ENCODE measurements at regions not wholly inside any gene's neighbourhood (a gene's known extent, or its start where the extent isn't known, plus 50 kb on each side); places are given as distances from the start of the nearest gene placed in this dataset.
"Not testable (repeated sequence)": the region's sequence is repeated elsewhere in the genome, so short reads cannot be mapped to it uniquely, and the experiment has no call there.

DNA sequence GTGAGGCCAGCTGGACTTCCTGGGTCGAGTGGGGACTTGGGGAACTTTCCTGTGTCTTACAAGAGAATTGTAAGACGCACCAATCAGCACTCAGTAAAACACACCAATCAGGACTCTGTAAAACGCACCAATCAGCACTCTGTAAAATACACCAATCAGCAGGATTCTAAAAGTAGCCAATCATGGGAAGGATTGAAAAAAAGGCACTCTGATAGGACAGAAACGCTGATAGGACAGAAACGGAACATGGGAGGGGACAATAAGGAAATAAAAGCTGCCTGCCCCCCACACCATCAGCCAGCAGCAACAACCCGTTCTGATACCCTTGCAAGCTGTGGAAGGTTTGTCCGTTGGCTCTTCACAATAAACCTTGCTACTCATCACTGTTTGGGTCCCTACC is 73.1 kb upstream of the SGCG start:
- Histone ChIP-seq H3K4me3 (no peak overlapping the region), H3K9me3 (no peaks in the 10 kb centered on the region), H3K36me3 (no peaks in the 10 kb centered on the region), H3K27me3 (no peaks in the 10 kb centered on the region), H3K4me1 (no peaks in the 10 kb centered on the region), H3K27ac (no peak overlapping the region)
- intact Hi-C loops (cut with DNase I; ENCODE audit: low total_unique reads) (no loop called here), in situ Hi-C loops (cut with MboI; ENCODE audit: low sequenced_read_pairs in 4 of 4) (no loop called here)
- DNase-seq (no peak), ATAC-seq (no peak)
- TF ChIP-seq POLR2A (IDR thresholded peaks at IDR 0.05): no peak
- TF ChIP-seq, protein P1, sequence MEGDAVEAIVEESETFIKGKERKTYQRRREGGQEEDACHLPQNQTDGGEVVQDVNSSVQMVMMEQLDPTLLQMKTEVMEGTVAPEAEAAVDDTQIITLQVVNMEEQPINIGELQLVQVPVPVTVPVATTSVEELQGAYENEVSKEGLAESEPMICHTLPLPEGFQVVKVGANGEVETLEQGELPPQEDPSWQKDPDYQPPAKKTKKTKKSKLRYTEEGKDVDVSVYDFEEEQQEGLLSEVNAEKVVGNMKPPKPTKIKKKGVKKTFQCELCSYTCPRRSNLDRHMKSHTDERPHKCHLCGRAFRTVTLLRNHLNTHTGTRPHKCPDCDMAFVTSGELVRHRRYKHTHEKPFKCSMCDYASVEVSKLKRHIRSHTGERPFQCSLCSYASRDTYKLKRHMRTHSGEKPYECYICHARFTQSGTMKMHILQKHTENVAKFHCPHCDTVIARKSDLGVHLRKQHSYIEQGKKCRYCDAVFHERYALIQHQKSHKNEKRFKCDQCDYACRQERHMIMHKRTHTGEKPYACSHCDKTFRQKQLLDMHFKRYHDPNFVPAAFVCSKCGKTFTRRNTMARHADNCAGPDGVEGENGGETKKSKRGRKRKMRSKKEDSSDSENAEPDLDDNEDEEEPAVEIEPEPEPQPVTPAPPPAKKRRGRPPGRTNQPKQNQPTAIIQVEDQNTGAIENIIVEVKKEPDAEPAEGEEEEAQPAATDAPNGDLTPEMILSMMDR (IDR thresholded peaks at IDR 0.05 in 4 of 5, conservative IDR thresholded peaks at IDR 0.05 in 1 of 5): no peak

DNA sequence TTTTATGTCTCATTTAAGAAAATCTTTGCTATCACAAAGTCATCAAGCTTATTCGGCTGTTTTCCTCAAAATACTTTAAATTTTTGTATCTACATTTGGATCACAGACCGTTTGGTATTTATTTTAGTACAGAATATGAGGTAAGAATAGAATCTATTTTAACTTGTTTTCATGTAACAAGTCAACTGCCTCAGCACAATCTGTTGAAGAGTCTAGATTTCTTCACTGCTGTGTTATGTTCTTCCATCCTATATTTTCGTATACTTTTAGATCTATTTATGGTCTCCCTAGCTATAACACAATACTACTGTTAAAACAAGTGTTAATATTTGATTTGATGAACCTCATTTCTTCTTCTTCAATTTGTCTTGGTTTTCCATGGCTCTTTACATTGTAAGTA is 61.6 kb upstream of the SGCG start:
- Histone ChIP-seq H3K9me3 (no peaks in the 10 kb centered on the region), H3K4me3 (no peak overlapping the region), H3K4me1 (no peaks in the 10 kb centered on the region), H3K27me3 (no peaks in the 10 kb centered on the region), H3K27ac (no peak overlapping the region), H3K36me3 (no peaks in the 10 kb centered on the region)
- ATAC-seq (no peak), DNase-seq (no peak)
- no peak for TF ChIP-seq POLR2A (IDR thresholded peaks at IDR 0.05)
- TF ChIP-seq, protein P1 (IDR thresholded peaks at IDR 0.05 in 4 of 5, conservative IDR thresholded peaks at IDR 0.05 in 1 of 5): no peak
- intact Hi-C loops (cut with DNase I; ENCODE audit: low total_unique reads) (no loop called here), in situ Hi-C loops (cut with MboI; ENCODE audit: low sequenced_read_pairs in 4 of 4) (no loop called here)

DNA sequence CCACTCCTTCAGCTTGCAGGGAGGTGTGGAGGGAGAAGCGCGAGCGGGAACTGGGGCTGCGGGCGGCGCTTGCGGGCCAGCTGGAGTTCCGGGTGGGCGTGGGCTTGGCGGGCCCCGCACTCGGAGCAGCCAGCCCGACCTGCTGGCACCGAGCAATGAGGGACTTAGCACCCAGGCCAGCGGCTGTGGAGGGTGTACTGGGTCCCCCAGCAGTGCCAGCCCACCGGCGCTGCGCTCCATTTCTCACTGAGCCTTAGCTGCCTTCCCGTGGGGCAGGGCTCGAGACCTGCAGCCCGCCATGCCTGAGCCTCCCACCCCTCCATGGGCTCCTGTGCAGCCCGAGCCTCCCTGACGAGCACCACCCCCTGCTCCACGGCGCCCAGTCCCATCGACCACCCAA is 53.2 kb upstream of the SGCG start:
- H3K9me3 ChIP-seq, H3K4me1 ChIP-seq, DNase-seq: not testable (repeated sequence)

DNA sequence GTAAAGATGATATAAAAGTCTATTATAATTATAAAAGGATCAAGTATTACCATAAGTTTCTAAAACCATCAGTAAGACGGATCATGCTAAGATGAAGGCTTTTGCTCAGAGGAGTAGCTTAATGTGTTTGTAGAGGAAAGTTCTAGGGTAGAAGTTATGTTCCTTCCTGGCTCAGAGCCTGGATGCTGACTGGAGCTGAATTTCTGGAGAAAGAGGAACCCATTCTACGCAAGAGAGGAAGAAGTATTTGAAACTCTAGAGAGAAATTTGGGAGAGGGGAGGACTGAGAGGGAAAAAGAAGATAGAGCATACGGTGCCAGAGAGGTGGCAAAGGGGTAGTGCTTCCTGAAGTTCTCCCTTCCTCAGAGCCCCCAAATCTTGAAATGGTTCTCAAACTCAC is 51.4 kb upstream of the SGCG start:
- H3K36me3 ChIP-seq: no peaks in the 10 kb centered on the region
- no peak overlapping the region for H3K27ac ChIP-seq
- H3K9me3 ChIP-seq: no peaks in the 10 kb centered on the region
- H3K4me1 ChIP-seq: no peaks in the 10 kb centered on the region
- H3K4me3 ChIP-seq: no peak overlapping the region
- in situ Hi-C loops (cut with MboI; ENCODE audit: low sequenced_read_pairs in 4 of 4) (no loop called here), intact Hi-C loops (cut with DNase I; ENCODE audit: low total_unique reads) (no loop called here)
- DNase-seq: no peak
- no peak for ATAC-seq
- H3K27me3 ChIP-seq: no peaks in the 10 kb centered on the region
- TF ChIP-seq, protein P1 (IDR thresholded peaks at IDR 0.05 in 4 of 5, conservative IDR thresholded peaks at IDR 0.05 in 1 of 5): no peak
- TF ChIP-seq POLR2A (IDR thresholded peaks at IDR 0.05): no peak

More for the DNA sequence above, 53.2 kb upstream of the SGCG start:
- H3K4me3 ChIP-seq; ATAC-seq; H3K36me3 ChIP-seq; H3K27ac ChIP-seq; H3K27me3 ChIP-seq; intact Hi-C loops (cut with DNase I; ENCODE audit: low total_unique reads); in situ Hi-C loops (cut with MboI; ENCODE audit: low sequenced_read_pairs in 4 of 4): not testable (repeated sequence)

Measured in gastrocnemius medialis (tissue), 4 donors.